Smooth muscle cell (in vitro differentiated cells): ENCODE measurements at regions not wholly inside any gene's neighbourhood (a gene's known extent, or its start where the extent isn't known, plus 50 kb on each side); places are given as distances from the start of the nearest gene placed in this dataset.

ENCODE experiments used
- DNase-seq: peaks from one replicate; lab custom pipeline; 2025; ENCODE audit not compliant: unreplicated experiment; lab: John Stamatoyannopoulos, UW
- H2AFZ ChIP-seq: fragments of 200-600 bp; sonication (generic); 2 replicates; pipeline ENCODE4 v1.6.0; 2016; ENCODE audit warnings: antibody characterized with exemption, low read depth, mild to moderate bottlenecking
- H3F3A ChIP-seq: fragments of 200-600 bp; sonication (generic); 2 replicates; pipeline ENCODE4 v1.6.0; 2017; ENCODE audit warnings: antibody characterized with exemption, low read depth
- H3K27ac ChIP-seq: fragments of 200-600 bp; sonication (generic); 2 replicates; pipeline ENCODE4 v1.5.1; 2016; ENCODE audit warnings: low read depth, mild to moderate bottlenecking
- H3K27me3 ChIP-seq: fragments of 200-600 bp; sonication (generic); 2 replicates; pipeline ENCODE4 v1.6.1; 2016; ENCODE audit warnings: low read depth, mild to moderate bottlenecking
- H3K36me3 ChIP-seq: fragments of 200-600 bp; sonication (generic); 2 replicates; pipeline ENCODE4 v1.5.1; 2016; ENCODE audit warnings: low read depth
- H3K4me1 ChIP-seq: fragments of 200-600 bp; sonication (generic); 2 replicates; pipeline ENCODE4 v1.5.1; 2016; ENCODE audit warnings: low read depth
- H3K4me2 ChIP-seq: fragments of 200-600 bp; sonication (generic); 2 replicates; pipeline ENCODE4 v1.6.0; 2016; ENCODE audit warnings: mild to moderate bottlenecking
- H3K4me3 ChIP-seq: fragments of 200-600 bp; sonication (generic); 2 replicates; pipeline ENCODE4 v1.5.1; 2016; ENCODE audit warnings: mild to moderate bottlenecking
- H3K79me2 ChIP-seq: fragments of 200-600 bp; sonication (generic); 2 replicates; pipeline ENCODE4 v1.6.0; 2016; ENCODE audit warnings: low read depth, mild to moderate bottlenecking
- H3K9ac ChIP-seq: fragments of 200-600 bp; sonication (generic); 2 replicates; pipeline ENCODE4 v1.6.0; 2016; ENCODE audit warnings: low read depth
- H3K9me3 ChIP-seq: fragments of 200-600 bp; sonication (generic); replicated peaks from 2 replicates; pipeline ENCODE4 v1.5.1; 2016; ENCODE audit warnings: low read depth
- H4K20me1 ChIP-seq: fragments of 200-600 bp; sonication (generic); 2 replicates; pipeline ENCODE4 v1.6.0; 2016; ENCODE audit warnings: low read depth
- CTCF ChIP-seq: fragments of 200-600 bp; sonication (generic); IDR thresholded peaks from 2 replicates; pipeline ENCODE4 v1.5.1; 2017; ENCODE audit warnings: borderline replicate concordance, mild to moderate bottlenecking, antibody characterized with exemption; ENCODE audit not compliant: insufficient read depth, poor library complexity, severe bottlenecking
- WGBS: methylation state at CpG from one replicate; pipeline ENCODE4 v1.1.7; 2016; ENCODE audit warnings: low lambda C conversion rate; 5-methylcytosine and 5-hydroxymethylcytosine counted together

- no peak for DNase-seq
- no peak for TF ChIP-seq CTCF
- no peaks in the 10 kb centered on the region for H3K36me3 ChIP-seq
- no peak overlapping the region for H3K4me2 ChIP-seq
- H3K27ac ChIP-seq: no peak overlapping the region
- no peaks in the 10 kb centered on the region for H4K20me1 ChIP-seq
- H3K27me3 ChIP-seq: no peaks in the 10 kb centered on the region
- H3K4me3 ChIP-seq: no peak overlapping the region
- H2AFZ ChIP-seq: no peak overlapping the region
- H3K79me2 ChIP-seq: no peaks in the 10 kb centered on the region
- peaks cover 2% of the 10 kb centered on the region for H3K4me1 ChIP-seq
- peaks cover 22% of the 10 kb centered on the region for H3F3A ChIP-seq
- H3K9ac ChIP-seq: no peak overlapping the region
- WGBS: over 99% methylated on average over 3 of the region's 3 CpGs
- H3K9me3 ChIP-seq: no peaks in the 10 kb centered on the region
Observed at GRCh38 chr13:47418206-47418920, 521.5 kb upstream of the HTR2A start.

GRCh38 chr13:47417485-47417884 lies 520.6 kb upstream of the HTR2A start:
- no peak overlapping the region for H3K27ac ChIP-seq
- H3K27me3 ChIP-seq: no peaks in the 10 kb centered on the region
- WGBS: 95% methylated on average over 2 of the region's 2 CpGs
- H3K36me3 ChIP-seq: no peaks in the 10 kb centered on the region
- H3K4me1 ChIP-seq: peaks cover 10% of the 10 kb centered on the region
- no peak for DNase-seq
- H4K20me1 ChIP-seq: no peaks in the 10 kb centered on the region
- no peak overlapping the region for H2AFZ ChIP-seq
- TF ChIP-seq CTCF: no peak
- no peak overlapping the region for H3K9ac ChIP-seq
- H3F3A ChIP-seq: peaks cover 22% of the 10 kb centered on the region
- H3K4me3 ChIP-seq: no peak overlapping the region
- no peaks in the 10 kb centered on the region for H3K9me3 ChIP-seq
- H3K79me2 ChIP-seq: no peaks in the 10 kb centered on the region
- H3K4me2 ChIP-seq: no peak overlapping the region

- Histone ChIP-seq H3K4me3 (no peak overlapping the region), H3K27ac (peak overlapping the region; percentile 75), H3K27me3 (no peaks in the 10 kb centered on the region), H3K4me2 (peak overlapping the region; percentile 28), H4K20me1 (no peaks in the 10 kb centered on the region), H3F3A (peaks cover 13% of the 10 kb centered on the region), H3K79me2 (no peaks in the 10 kb centered on the region), H3K9me3 (no peaks in the 10 kb centered on the region), H2AFZ (peak overlapping the region; percentile 40), H3K4me1 (peaks cover 10% of the 10 kb centered on the region), H3K36me3 (no peaks in the 10 kb centered on the region), H3K9ac (no peak overlapping the region)
- TF ChIP-seq CTCF: no peak
- 38% methylated on average over 4 of the region's 4 CpGs for WGBS
- no peak for DNase-seq
Observed at GRCh38 chr13:47415048-47415447, 518.2 kb upstream of the HTR2A start.

- peak overlapping the region; percentile 61 for H3K4me2 ChIP-seq
- H3K4me1 ChIP-seq: peaks cover 10% of the 10 kb centered on the region
- peaks cover 13% of the 10 kb centered on the region for H3F3A ChIP-seq
- peak overlapping the region; percentile 75 for H3K27ac ChIP-seq
- no peaks in the 10 kb centered on the region for H3K27me3 ChIP-seq
- no peaks in the 10 kb centered on the region for H3K79me2 ChIP-seq
- no peak overlapping the region for H3K4me3 ChIP-seq
- no peaks in the 10 kb centered on the region for H3K9me3 ChIP-seq
- H2AFZ ChIP-seq: no peak overlapping the region
- WGBS: 17% methylated on average over 1 of the region's 1 CpG
- H3K9ac ChIP-seq: no peak overlapping the region
- TF ChIP-seq CTCF: no peak
- H3K36me3 ChIP-seq: no peaks in the 10 kb centered on the region
- no peak for DNase-seq
- no peaks in the 10 kb centered on the region for H4K20me1 ChIP-seq
Observed at GRCh38 chr13:47413526-47413925, 516.7 kb upstream of the HTR2A start.
